Transverse colon (tissue), 4 donors: ENCODE measurements at regions not wholly inside any gene's neighbourhood (a gene's known extent, or its start where the extent isn't known, plus 50 kb on each side); places are given as distances from the start of the nearest gene placed in this dataset.

Source experiments
- DNase-seq: peaks from one replicate; pipeline ENCODE4 v3.0.0-alpha.2; 2019
- H3K27ac ChIP-seq, 4 donors: fragments of 200-600 bp; sonication (generic); 2 replicates each; pipeline ENCODE4 v1.5.1; 2016 to 2018; ENCODE audit warnings: inconsistent platforms in 4 of 4
- H3K27me3 ChIP-seq: fragments of 200-600 bp; sonication (generic); 2 replicates; pipeline ENCODE4 v1.5.1; 2017; ENCODE audit warnings: inconsistent platforms
- H3K36me3 ChIP-seq, 4 donors: fragments of 200-600 bp; sonication (generic); 2 replicates each; pipeline ENCODE4 v1.5.1; 2017 to 2019; ENCODE audit warnings: inconsistent platforms in 4 of 4
- H3K4me1 ChIP-seq, 4 donors: fragments of 200-600 bp; sonication (generic); 2 replicates each; pipeline ENCODE4 v1.5.1; 2017 to 2020; ENCODE audit warnings: inconsistent platforms in 4 of 4
- H3K4me3 ChIP-seq, 4 donors: fragments of 200-600 bp; sonication (generic); 1 replicate in 1 of 4; 2 replicates in 3 of 4; pipeline versions ENCODE4 v1.5.1 to v1.6.1; 2017 to 2019; ENCODE audit warnings: inconsistent platforms in 4 of 4
- H3K9me3 ChIP-seq, 2 donors: fragments of 200-600 bp; sonication (generic); 2 replicates each; pipeline ENCODE4 v1.5.1; 2017 to 2019; ENCODE audit warnings: inconsistent platforms in 2 of 2
- EP300 ChIP-seq: sonication (generic); formaldehyde crosslinking; IDR thresholded peaks from one replicate; pipeline ENCODE4 v1.6.1; 2017; ENCODE audit warnings: antibody characterized with exemption, low read depth
- POLR2A ChIP-seq: fragments of 450-650 bp; IDR thresholded peaks from one replicate; pipeline ENCODE4 v1.6.1; 2016; ENCODE audit warnings: antibody characterized with exemption, mild to moderate bottlenecking, moderate library complexity
- POLR2AphosphoS5 ChIP-seq, 3 donors: sonication (generic); formaldehyde crosslinking; IDR thresholded peaks; one replicate each; pipeline ENCODE4 v1.6.1; 2016; ENCODE audit warnings: antibody characterized with exemption in 3 of 3
- WGBS, 2 donors: methylation state at CpG; one replicate each; pipeline ENCODE4 v1.1.5; 2018; ENCODE audit warnings: low coverage in 1 of 2; 5-methylcytosine and 5-hydroxymethylcytosine counted together
- in situ Hi-C, 4 donors: fragments of 200-750 bp; cut with MboI; loops; one replicate each; pipeline versions ENCODE4 v1.15.0 to v1.15.1; 2017; ENCODE audit warnings: low sequenced_read_pairs in 3 of 4, low pct_ligation_motif_present in 1 of 4, low pct_unique_long_range_greater_than_20kb in 1 of 4
- intact Hi-C: fragments of 100-400 bp; cut with DNase I; formaldehyde crosslinking; loops from one replicate; pipeline ENCODE4 v1.15.1; 2023; ENCODE audit warnings: low total_unique reads
- TF ChIP-seq, protein P1 (sequence below), 5 experiments: fragments of 200-600 bp in 3 of 5; fragments of 450-650 bp in 2 of 5; sonication (generic) in 3 of 5; IDR thresholded peaks; 1 replicate in 2 of 5; 2 replicates in 3 of 5; pipeline ENCODE4 v1.5.1; 2016 to 2017; ENCODE audit warnings: antibody characterized with exemption in 5 of 5, inconsistent platforms in 3 of 5, mild to moderate bottlenecking in 2 of 5, moderate library complexity in 1 of 5

DNA sequence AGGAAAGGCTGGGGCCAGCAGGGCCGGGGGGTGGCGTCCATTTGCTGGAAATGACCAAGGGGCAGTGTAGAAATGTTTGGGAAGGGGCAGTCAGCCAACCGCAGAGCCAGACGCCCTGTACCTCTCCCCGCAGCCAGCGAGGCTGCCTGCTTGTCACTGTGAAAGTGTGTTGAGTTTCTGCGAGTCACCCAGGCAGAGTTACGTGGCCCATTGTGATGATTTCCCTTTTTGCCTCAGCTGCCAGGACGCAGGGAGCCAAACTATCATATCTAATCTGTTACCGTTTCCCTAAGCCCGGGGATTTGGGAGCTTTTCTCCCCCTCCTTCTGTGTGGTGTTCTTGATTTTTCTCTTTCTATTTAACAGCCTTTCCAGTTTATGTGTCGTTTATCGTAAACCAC is 67.9 kb upstream of the STX16 start:
- WGBS, 2 donors, result 61 to 63% methylated on average over 4 to 13 of the region's 13 CpGs
- intact Hi-C loops (no loop called here), in situ Hi-C loops (no loop called here)
- no peak overlapping the region for H3K4me3 ChIP-seq
- H3K36me3 ChIP-seq, result no peaks in the 10 kb centered on the region
- no peaks in the 10 kb centered on the region for H3K27me3 ChIP-seq
- H3K4me1 ChIP-seq, result peaks cover 0 to 5% (median 0%) of the 10 kb centered on the region in 4 donors
- no peak overlapping the region for H3K27ac ChIP-seq
- no peaks in the 10 kb centered on the region for H3K9me3 ChIP-seq
- DNase-seq, result no peak
- TF ChIP-seq POLR2A (no peak), POLR2AphosphoS5 (IDR thresholded peaks at IDR 0.05) (no peak), EP300 (no peak)
- TF ChIP-seq, protein P1, sequence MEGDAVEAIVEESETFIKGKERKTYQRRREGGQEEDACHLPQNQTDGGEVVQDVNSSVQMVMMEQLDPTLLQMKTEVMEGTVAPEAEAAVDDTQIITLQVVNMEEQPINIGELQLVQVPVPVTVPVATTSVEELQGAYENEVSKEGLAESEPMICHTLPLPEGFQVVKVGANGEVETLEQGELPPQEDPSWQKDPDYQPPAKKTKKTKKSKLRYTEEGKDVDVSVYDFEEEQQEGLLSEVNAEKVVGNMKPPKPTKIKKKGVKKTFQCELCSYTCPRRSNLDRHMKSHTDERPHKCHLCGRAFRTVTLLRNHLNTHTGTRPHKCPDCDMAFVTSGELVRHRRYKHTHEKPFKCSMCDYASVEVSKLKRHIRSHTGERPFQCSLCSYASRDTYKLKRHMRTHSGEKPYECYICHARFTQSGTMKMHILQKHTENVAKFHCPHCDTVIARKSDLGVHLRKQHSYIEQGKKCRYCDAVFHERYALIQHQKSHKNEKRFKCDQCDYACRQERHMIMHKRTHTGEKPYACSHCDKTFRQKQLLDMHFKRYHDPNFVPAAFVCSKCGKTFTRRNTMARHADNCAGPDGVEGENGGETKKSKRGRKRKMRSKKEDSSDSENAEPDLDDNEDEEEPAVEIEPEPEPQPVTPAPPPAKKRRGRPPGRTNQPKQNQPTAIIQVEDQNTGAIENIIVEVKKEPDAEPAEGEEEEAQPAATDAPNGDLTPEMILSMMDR (IDR thresholded peaks at IDR 0.05), result no peak

DNA sequence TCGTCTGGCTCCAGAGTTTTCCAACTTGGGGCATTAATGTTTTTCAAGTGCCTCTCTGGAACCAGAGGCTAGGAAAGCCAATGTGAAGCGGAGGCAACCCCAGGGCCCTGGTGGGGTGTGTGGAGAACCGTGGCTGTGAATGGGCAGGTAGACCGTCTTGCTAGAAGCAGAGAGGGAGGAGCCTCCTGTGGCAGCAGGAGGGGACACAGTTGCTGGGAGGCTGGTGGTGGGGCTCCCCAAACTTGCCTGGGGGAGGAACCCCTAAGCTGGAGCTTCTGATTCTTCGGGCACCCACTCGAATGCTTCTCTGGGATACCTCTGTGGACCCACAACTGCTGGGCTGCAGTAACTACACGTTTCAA is 65.3 kb upstream of the APCDD1L start:
- 87% methylated on average over 7 of the region's 7 CpGs; no CpG with 5 or more reads in 1 of the 2 donors for WGBS, 2 donors
- Histone ChIP-seq H3K4me3 (no peak overlapping the region), H3K27me3 (no peaks in the 10 kb centered on the region), H3K36me3 (no peaks in the 10 kb centered on the region), H3K4me1 (peaks cover 0 to 3% (median 0%) of the 10 kb centered on the region in 4 donors), H3K9me3 (no peaks in the 10 kb centered on the region), H3K27ac (no peak overlapping the region)
- DNase-seq, result no peak
- in situ Hi-C loops (no loop called here), intact Hi-C loops (no loop called here)
- no peak for TF ChIP-seq EP300

DNA sequence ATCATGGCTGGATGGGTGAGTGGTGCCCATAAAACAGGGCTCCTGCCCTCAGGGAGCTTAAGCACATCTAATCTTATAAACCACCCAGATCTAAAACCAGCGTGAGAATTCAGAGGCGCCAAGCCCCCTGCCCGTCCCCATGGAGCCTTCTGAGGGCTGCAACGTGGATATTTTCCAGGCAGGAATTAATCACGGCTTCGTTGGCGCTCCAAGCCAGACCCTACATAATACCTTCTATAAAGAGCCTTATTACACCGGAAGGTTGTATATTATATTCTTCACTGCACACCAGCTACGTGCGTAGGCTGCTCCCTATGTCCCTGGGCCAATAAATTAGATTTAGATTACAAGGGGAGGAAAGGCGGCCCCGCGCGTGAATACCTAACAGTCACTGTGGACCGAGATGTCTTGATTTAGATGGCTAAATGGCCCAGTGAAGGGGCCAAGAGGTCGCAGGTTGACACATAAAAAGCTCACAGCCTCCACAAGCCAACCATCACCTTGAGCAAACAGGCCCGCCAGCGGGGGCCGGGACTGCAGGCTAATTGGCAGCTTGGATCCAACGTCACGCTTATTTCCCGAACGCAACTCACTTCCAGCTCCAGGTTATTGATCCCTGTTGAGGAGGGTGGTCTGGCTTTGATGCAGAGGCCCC is 64.7 kb upstream of the APCDD1L start:
- WGBS, 2 donors, result 90 to 92% methylated on average over 13 to 23 of the region's 23 CpGs
- intact Hi-C loops (no loop called here), in situ Hi-C loops (no loop called here)
- H3K4me1 ChIP-seq, result no peaks in the 10 kb centered on the region
- no peak overlapping the region for H3K27ac ChIP-seq
- H3K36me3 ChIP-seq, result no peaks in the 10 kb centered on the region
- no peaks in the 10 kb centered on the region for H3K27me3 ChIP-seq
- H3K4me3 ChIP-seq, result no peak overlapping the region
- DNase-seq, result no peak
- no peaks in the 10 kb centered on the region for H3K9me3 ChIP-seq
- TF ChIP-seq, protein P1 (IDR thresholded peaks at IDR 0.05), result no peak
- no peak for TF ChIP-seq POLR2AphosphoS5 (IDR thresholded peaks at IDR 0.05)
- no peak for TF ChIP-seq POLR2A
- no peak for TF ChIP-seq EP300

GRCh38 chr20:58579069-58579818 is 64.0 kb upstream of the APCDD1L start:
- Histone ChIP-seq H3K4me3 (no peak overlapping the region), H3K27me3 (no peaks in the 10 kb centered on the region), H3K9me3 (no peaks in the 10 kb centered on the region), H3K4me1 (no peaks in the 10 kb centered on the region), H3K36me3 (no peaks in the 10 kb centered on the region), H3K27ac (no peak overlapping the region)
- no peak for DNase-seq
- intact Hi-C loops, result no loop called here
- in situ Hi-C loops, result no loop called here
- TF ChIP-seq POLR2A (no peak), POLR2AphosphoS5 (IDR thresholded peaks at IDR 0.05) (no peak), EP300 (no peak)
- TF ChIP-seq, protein P1 (IDR thresholded peaks at IDR 0.05), result no peak
- 89% methylated on average over 7 to 15 of the region's 15 CpGs for WGBS, 2 donors
